ENCODE measurements at regions not wholly inside any gene's neighbourhood (a gene's known extent, or its start where the extent isn't known, plus 50 kb on each side); places are given as distances from the start of the nearest gene placed in this dataset.

GRCh38 chr9:127558581-127559246 is 53.4 kb upstream of the STXBP1 start:
- H3K27ac ChIP-seq: no peak overlapping the region; the same call in 1 of the 2 replicates
- TF ChIP-seq, protein P1, sequence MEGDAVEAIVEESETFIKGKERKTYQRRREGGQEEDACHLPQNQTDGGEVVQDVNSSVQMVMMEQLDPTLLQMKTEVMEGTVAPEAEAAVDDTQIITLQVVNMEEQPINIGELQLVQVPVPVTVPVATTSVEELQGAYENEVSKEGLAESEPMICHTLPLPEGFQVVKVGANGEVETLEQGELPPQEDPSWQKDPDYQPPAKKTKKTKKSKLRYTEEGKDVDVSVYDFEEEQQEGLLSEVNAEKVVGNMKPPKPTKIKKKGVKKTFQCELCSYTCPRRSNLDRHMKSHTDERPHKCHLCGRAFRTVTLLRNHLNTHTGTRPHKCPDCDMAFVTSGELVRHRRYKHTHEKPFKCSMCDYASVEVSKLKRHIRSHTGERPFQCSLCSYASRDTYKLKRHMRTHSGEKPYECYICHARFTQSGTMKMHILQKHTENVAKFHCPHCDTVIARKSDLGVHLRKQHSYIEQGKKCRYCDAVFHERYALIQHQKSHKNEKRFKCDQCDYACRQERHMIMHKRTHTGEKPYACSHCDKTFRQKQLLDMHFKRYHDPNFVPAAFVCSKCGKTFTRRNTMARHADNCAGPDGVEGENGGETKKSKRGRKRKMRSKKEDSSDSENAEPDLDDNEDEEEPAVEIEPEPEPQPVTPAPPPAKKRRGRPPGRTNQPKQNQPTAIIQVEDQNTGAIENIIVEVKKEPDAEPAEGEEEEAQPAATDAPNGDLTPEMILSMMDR (conservative IDR thresholded peaks at IDR 0.05): no peak

- no peak overlapping the region for H3K27ac ChIP-seq
- TF ChIP-seq, protein P1 (conservative IDR thresholded peaks at IDR 0.05): no peak
Observed at GRCh38 chr9:127559247-127559680, 52.8 kb upstream of the STXBP1 start.

DNA sequence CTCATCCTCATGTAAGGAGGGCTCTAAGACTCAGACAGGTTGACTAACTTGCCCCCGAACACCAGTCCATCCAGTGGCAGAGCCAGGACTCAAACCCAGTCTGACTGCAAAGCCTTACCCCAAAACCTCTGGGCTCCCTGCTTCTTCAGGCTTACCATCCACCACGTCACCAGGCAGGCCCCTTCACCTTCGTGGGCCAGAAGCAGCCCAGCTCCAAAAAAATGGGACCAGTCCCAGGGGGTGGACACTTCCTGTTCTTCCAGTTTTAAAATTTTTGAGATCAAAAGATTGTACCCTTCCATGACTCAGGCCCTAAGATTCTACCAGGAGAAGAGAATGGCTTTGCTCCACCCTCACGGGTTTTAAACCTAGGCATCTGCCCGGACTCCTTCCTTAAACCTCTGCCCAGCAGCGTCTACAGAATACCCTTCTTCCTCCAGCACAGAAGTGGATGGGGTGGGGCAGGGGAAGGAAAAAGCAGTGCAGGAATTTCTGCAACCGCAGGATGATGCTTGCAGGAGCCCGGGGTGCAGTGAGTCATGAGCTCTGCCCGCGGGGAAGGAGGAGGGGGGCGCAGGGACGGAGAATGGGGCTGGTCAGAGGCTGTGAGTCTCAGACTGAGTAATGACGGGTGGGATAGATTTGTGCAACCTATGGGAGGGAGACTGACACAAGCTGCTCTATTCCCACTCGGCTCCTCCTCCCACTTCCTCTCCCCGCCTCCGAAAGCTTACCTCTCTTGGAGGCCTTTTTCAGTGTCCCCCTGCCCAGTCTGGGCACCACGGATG is 50.4 kb upstream of the STXBP1 start:
- TF ChIP-seq, protein P1 (conservative IDR thresholded peaks at IDR 0.05): no peak
- peak overlapping the region; percentile 36; the same call in 1 of the 2 replicates for H3K27ac ChIP-seq

Measured in VCaP (cell line).